AG04450 (cell line): ENCODE measurements at regions not wholly inside any gene's neighbourhood (a gene's known extent, or its start where the extent isn't known, plus 50 kb on each side); places are given as distances from the start of the nearest gene placed in this dataset.
"Not testable (repeated sequence)": the region's sequence is repeated elsewhere in the genome, so short reads cannot be mapped to it uniquely, and the experiment has no call there.

Experiments
- CTCF ChIA-PET: fragments of 300-600, 350-600 bp; formaldehyde crosslinking; extraction: SDS; loops from one replicate; lab custom pipeline; 2022; ENCODE audit warnings: antibody characterized with exemption, inconsistent platforms; lab: Charles Lee
- POLR2A ChIA-PET: fragments of 350-600 bp; formaldehyde crosslinking; extraction: SDS; loops from one replicate; lab custom pipeline; 2021; ENCODE audit warnings: antibody characterized with exemption, inconsistent platforms; lab: Yijun Ruan, JAX
- DNase-seq: peaks from one replicate; pipeline ENCODE4 v3.0.0-alpha.2; 2011; ENCODE audit warnings: low read depth, low spot score
- H3K27ac ChIP-seq: one replicate; pipeline ENCODE4 v1.5.1; 2012; ENCODE audit warnings: low read depth, low read length, control low read depth
- H3K27me3 ChIP-seq: one replicate; pipeline ENCODE4 v1.6.0; 2012; ENCODE audit warnings: low read length; ENCODE audit not compliant: control insufficient read depth, insufficient read depth
- H3K4me3 ChIP-seq: 2 replicates; pipeline ENCODE4 v1.5.1; 2011; ENCODE audit warnings: mild to moderate bottlenecking, low read depth, low read length, control low read depth
- H3K9me3 ChIP-seq: 2 replicates; pipeline ENCODE4 v1.5.1; 2012; ENCODE audit warnings: low read length; ENCODE audit not compliant: control insufficient read depth, insufficient read depth
- TF ChIP-seq, protein P1 (sequence below): IDR thresholded peaks from 2 replicates; pipeline ENCODE4 v1.5.1; 2011; ENCODE audit warnings: low read depth, low read length, control low read depth, inconsistent platforms

GRCh38 chr4:179165000-179165738, 1722.9 kb upstream of the AGA start:
- ChIA-PET CTCF (no interaction called here), POLR2A (no interaction called here)
- TF ChIP-seq, protein P1, sequence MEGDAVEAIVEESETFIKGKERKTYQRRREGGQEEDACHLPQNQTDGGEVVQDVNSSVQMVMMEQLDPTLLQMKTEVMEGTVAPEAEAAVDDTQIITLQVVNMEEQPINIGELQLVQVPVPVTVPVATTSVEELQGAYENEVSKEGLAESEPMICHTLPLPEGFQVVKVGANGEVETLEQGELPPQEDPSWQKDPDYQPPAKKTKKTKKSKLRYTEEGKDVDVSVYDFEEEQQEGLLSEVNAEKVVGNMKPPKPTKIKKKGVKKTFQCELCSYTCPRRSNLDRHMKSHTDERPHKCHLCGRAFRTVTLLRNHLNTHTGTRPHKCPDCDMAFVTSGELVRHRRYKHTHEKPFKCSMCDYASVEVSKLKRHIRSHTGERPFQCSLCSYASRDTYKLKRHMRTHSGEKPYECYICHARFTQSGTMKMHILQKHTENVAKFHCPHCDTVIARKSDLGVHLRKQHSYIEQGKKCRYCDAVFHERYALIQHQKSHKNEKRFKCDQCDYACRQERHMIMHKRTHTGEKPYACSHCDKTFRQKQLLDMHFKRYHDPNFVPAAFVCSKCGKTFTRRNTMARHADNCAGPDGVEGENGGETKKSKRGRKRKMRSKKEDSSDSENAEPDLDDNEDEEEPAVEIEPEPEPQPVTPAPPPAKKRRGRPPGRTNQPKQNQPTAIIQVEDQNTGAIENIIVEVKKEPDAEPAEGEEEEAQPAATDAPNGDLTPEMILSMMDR, result no peak
- no peak overlapping the region for H3K27ac ChIP-seq
- DNase-seq, result no peak
- H3K27me3 ChIP-seq, result no peaks in the 10 kb centered on the region
- H3K4me3 ChIP-seq, result no peak overlapping the region
- no peaks in the 10 kb centered on the region for H3K9me3 ChIP-seq

DNA sequence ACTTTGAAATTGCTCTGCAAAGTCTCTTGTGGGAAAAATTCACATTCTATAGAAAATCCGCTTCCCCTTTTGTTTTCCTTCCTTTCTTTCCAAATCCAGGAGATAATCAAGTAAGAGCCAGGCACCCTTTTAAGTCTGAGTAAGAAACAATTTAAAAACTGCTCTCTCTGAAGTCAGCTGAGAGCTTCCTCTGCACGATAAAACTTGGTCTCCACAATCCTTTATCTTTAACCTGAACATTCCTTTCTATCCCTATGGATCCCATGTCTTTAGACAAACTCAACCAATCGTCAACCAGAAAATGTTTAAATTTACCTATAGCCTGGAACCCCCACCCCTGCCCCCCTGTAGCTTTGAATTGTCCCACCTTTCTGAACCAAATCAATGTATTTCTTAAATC, 1723.6 kb upstream of the AGA start:
- POLR2A ChIA-PET, result no interaction called here
- no peak for DNase-seq

DNA sequence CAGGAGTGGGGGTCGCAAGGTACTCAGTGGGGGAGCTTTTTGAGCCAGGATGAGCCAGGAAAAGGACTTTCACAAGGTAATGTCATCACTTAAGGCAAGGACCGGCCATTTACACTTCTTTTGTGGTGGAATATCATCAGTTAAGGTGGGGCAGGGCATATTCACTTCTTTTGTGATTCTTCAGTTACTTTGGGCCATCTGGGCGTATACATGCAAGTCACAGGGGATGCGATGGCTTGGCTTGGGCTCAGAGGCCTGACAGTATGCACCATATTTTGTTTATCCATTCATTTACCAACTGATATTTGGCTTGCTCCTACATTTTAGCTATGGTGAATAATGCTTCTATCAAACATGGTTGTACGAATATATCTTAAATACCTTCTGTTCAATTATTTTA, 1728.1 kb upstream of the AGA start:
- H3K9me3 ChIP-seq, H3K27me3 ChIP-seq, POLR2A ChIA-PET, DNase-seq, H3K27ac ChIP-seq, CTCF ChIA-PET, H3K4me3 ChIP-seq: not testable (repeated sequence)

More for the DNA sequence above, 1723.6 kb upstream of the AGA start:
- Histone ChIP-seq H3K27me3 (no peaks in the 10 kb centered on the region), H3K27ac (no peak overlapping the region), H3K4me3 (no peak overlapping the region), H3K9me3 (no peaks in the 10 kb centered on the region)
- TF ChIP-seq, protein P1, result no peak
- CTCF ChIA-PET, result no interaction called here

DNA sequence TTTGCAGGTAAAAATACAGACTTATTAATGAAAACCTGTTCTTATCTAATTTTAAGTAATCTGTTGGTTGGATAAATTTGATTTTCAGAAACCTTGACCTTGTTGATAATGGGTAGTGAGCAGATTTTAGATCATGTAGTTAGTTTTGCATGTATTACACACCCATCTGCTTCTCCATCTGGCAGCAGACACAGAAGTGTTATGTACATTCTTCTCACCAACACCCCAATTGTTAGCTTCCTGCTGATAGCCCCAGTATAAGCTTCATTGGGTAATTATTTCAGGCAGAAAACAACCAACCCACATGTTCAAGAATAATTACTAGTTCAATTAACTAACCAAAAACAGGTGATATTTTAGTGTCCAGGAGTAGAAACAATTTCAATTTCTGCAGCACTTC, 1740.5 kb upstream of the AGA start:
- TF ChIP-seq, protein P1, result no peak
- CTCF ChIA-PET, result no interaction called here

DNA sequence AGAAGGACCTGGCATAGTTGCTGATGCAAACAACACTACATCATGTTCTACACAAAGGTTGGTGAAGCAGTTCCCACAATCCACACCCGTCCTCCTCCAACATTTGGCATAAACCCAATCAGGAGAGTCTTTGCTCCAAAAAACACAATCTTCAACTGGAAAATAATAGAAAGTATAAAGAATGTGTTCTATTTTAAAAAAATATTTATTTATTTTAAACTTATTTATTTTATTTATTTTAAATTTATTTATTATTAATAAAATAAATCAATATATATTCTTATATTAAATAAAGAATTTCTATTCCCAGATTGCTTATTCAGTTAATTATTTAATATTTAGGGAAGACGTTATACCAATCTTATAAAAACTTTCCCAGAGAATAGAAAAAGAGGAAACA, 1753.7 kb upstream of the AGA start:
- no peak overlapping the region for H3K4me3 ChIP-seq
- H3K27ac ChIP-seq, result no peak overlapping the region
- no peaks in the 10 kb centered on the region for H3K27me3 ChIP-seq
- ChIA-PET CTCF (no interaction called here), POLR2A (no interaction called here)
- DNase-seq, result no peak
- TF ChIP-seq, protein P1, result no peak
- H3K9me3 ChIP-seq, result no peaks in the 10 kb centered on the region

More for the DNA sequence above, 1740.5 kb upstream of the AGA start:
- POLR2A ChIA-PET, result no interaction called here
- Histone ChIP-seq H3K27me3 (no peaks in the 10 kb centered on the region), H3K27ac (no peak overlapping the region), H3K4me3 (no peak overlapping the region), H3K9me3 (no peaks in the 10 kb centered on the region)
- DNase-seq, result no peak
